K562 (cell line): ENCODE measurements at regions not wholly inside any gene's neighbourhood (a gene's known extent, or its start where the extent isn't known, plus 50 kb on each side); places are given as distances from the start of the nearest gene placed in this dataset.
"Not testable (repeated sequence)": the region's sequence is repeated elsewhere in the genome, so short reads cannot be mapped to it uniquely, and the experiment has no call there.

Source experiments
- ATAC-seq: fragments of 200-7000 bp; cut with Tn5 transposase; 3 replicates; pipeline ENCODE4 v1.9.1; 2020; ENCODE audit warnings: moderate library complexity
- BruUV-seq: library from RNA; stranded (reverse); fragments of 400-500 nt; replicated peaks from 2 replicates; lab custom pipeline; 2021; lab: Mats Ljungman, UMichigan
- CTCF ChIA-PET: fragments of 300-600 bp; formaldehyde crosslinking; extraction: SDS; loops from one replicate; lab custom pipeline; 2021; ENCODE audit warnings: low intra/inter-chr PET ratio; lab: Yijun Ruan, JAX
- POLR2A ChIA-PET: fragments of 300-600, 350-650 bp; sonication (Branson Sonifier 250); formaldehyde crosslinking; extraction: SDS; loops from one replicate; lab custom pipeline; 2021; ENCODE audit warnings: antibody characterized with exemption, inconsistent platforms; lab: Yijun Ruan, JAX
- DNase-seq, 4 experiments: peaks; one replicate each; pipeline versions ENCODE4 v3.0.0 to v3.0.0-alpha.2; 2011 to 2018; ENCODE audit warnings: low spot score in 3 of 4, mixed read lengths in 3 of 4; ENCODE audit errors: extremely low read depth in 1 of 4
- FAIRE-seq: peaks from 2 replicates; lab custom pipeline; 2011; peaks lifted over from hg19 to GRCh38; lab: Jason Lieb, UNC
- H2AFZ ChIP-seq: 2 replicates; pipeline ENCODE4 v1.6.0; 2011; ENCODE audit warnings: low read depth, low read length, control low read depth, inconsistent platforms
- H3K27ac ChIP-seq: fragments of 200-600 bp; 3 replicates; pipeline ENCODE4 v1.8.0; 2011; ENCODE audit warnings: low read depth, mild to moderate bottlenecking, control low read depth, inconsistent platforms, low read length, moderate library complexity, mixed read lengths; ENCODE audit errors: extremely low read depth
- H3K27me3 ChIP-seq, 2 experiments: fragments of 300-600 bp in 1 of 2; 2 replicates in 1 of 2; 3 replicates in 1 of 2; pipeline versions ENCODE4 v1.6.0 to v1.8.0; 2011; ENCODE audit warnings: inconsistent platforms in 2 of 2, low read length in 2 of 2, mild to moderate bottlenecking in 1 of 2, mixed read lengths in 1 of 2, moderate library complexity in 1 of 2; ENCODE audit not compliant: control insufficient read depth in 2 of 2, insufficient read depth in 2 of 2
- H3K36me3 ChIP-seq: fragments of 300-600 bp; 3 replicates; pipeline ENCODE4 v1.8.0; 2011; ENCODE audit warnings: mild to moderate bottlenecking, low read length, inconsistent platforms; ENCODE audit not compliant: control insufficient read depth, insufficient read depth
- H3K4me1 ChIP-seq, 2 experiments: fragments of 200-600 bp in 1 of 2; replicated peaks in 1 of 2; 2 replicates in 1 of 2; 3 replicates in 1 of 2; pipeline versions ENCODE4 v1.5.1 to v1.8.0; 2011; ENCODE audit warnings: inconsistent platforms in 2 of 2, low read length in 2 of 2, mild to moderate bottlenecking in 1 of 2, mixed read lengths in 1 of 2, moderate library complexity in 1 of 2; ENCODE audit not compliant: control insufficient read depth in 2 of 2, insufficient read depth in 2 of 2
- H3K4me2 ChIP-seq: 2 replicates; pipeline ENCODE4 v1.6.1; 2011; ENCODE audit warnings: low read length, control low read depth, inconsistent platforms, mixed read lengths; ENCODE audit not compliant: insufficient read depth
- H3K4me3 ChIP-seq: fragments of 200-600 bp; sonication (generic), shearing (Covaris generic); 2 replicates; pipeline ENCODE4 v1.5.1; 2016; ENCODE audit warnings: control low read depth, inconsistent platforms
- H3K79me2 ChIP-seq: fragments of 200-600 bp; 3 replicates; pipeline ENCODE4 v1.8.0; 2011; ENCODE audit warnings: low read length, inconsistent platforms; ENCODE audit not compliant: control insufficient read depth, insufficient read depth
- H3K9ac ChIP-seq, 2 experiments: 2 replicates each; pipeline versions ENCODE4 v1.6.0 to v1.6.1; 2011; ENCODE audit warnings: low read depth in 2 of 2, low read length in 2 of 2, control low read depth in 1 of 2, inconsistent platforms in 1 of 2, mild to moderate bottlenecking in 1 of 2, mixed read lengths in 1 of 2; ENCODE audit not compliant: insufficient read depth in 1 of 2
- H3K9me1 ChIP-seq: one replicate; pipeline ENCODE4 v1.6.0; 2011; ENCODE audit warnings: inconsistent platforms, mild to moderate bottlenecking, low read length, moderate library complexity; ENCODE audit not compliant: control insufficient read depth, insufficient read depth
- H3K9me3 ChIP-seq: replicated peaks from 2 replicates; pipeline ENCODE4 v1.5.1; 2011; ENCODE audit warnings: low read depth, low read length, inconsistent platforms; ENCODE audit not compliant: control insufficient read depth, insufficient read depth
- H4K20me1 ChIP-seq: replicated peaks from 2 replicates; pipeline ENCODE4 v1.6.1; 2011; ENCODE audit warnings: low read length, inconsistent platforms, mixed read lengths; ENCODE audit not compliant: control insufficient read depth, insufficient read depth
- ATF1 ChIP-seq, 2 experiments: fragments of 450-650 bp in 1 of 2; IDR thresholded peaks; 2 replicates each; pipeline ENCODE4 v1.6.1; 2016; ENCODE audit warnings: missing compliant biosample characterization in 1 of 2, missing genetic modification characterization in 1 of 2
- BRF1 ChIP-seq: IDR thresholded peaks from 3 replicates; pipeline ENCODE4 v1.6.1; 2011; ENCODE audit warnings: borderline replicate concordance, mild to moderate bottlenecking; ENCODE audit not compliant: insufficient read length; ENCODE audit errors: extremely low read depth
- CCAR2 ChIP-seq: fragments of 200-400 bp; formaldehyde crosslinking; IDR thresholded peaks from 2 replicates; pipeline ENCODE4 v1.6.1; 2017; ENCODE audit warnings: mild to moderate bottlenecking, low read depth, low read length
- CTCF ChIP-seq, 3 experiments: IDR thresholded peaks in 2 of 3; conservative IDR thresholded peaks in 1 of 3; 2 replicates each; pipeline ENCODE4 v1.5.1; 2011 to 2012; ENCODE audit warnings: low read length in 3 of 3, mild to moderate bottlenecking in 3 of 3, control low read depth in 2 of 3, improper control_type of control experiment in 1 of 3, inconsistent platforms in 1 of 3, low read depth in 1 of 3, mixed read lengths in 1 of 3, moderate library complexity in 1 of 3; ENCODE audit not compliant: insufficient read depth in 2 of 3
- FOXJ3 ChIP-seq: sonication (generic); formaldehyde crosslinking; IDR thresholded peaks from 2 replicates; pipeline ENCODE4 v1.4.0; 2020; ENCODE audit warnings: mild to moderate bottlenecking, missing genetic modification reagents
- KLF6 ChIP-seq: fragments of 250-450 bp; sonication (Bioruptor Pico); IDR thresholded peaks from 2 replicates; pipeline ENCODE4 v1.4.0; 2020; ENCODE audit warnings: mild to moderate bottlenecking, moderate library complexity, borderline replicate concordance
- NR1H2 ChIP-seq: sonication (generic); formaldehyde crosslinking; IDR thresholded peaks from 2 replicates; pipeline ENCODE4 v1.4.0; 2020; ENCODE audit warnings: mild to moderate bottlenecking, missing genetic modification reagents
- PCBP2 ChIP-seq: fragments of 200-400 bp; formaldehyde crosslinking; IDR thresholded peaks from 2 replicates; pipeline ENCODE4 v1.6.1; 2018; ENCODE audit warnings: low read length, low read depth, mild to moderate bottlenecking, moderate library complexity; ENCODE audit not compliant: poor library complexity, severe bottlenecking
- RAD21 ChIP-seq, 2 experiments: fragments of 250-450 bp in 1 of 2; fragments of 450-650 bp in 1 of 2; sonication (Bioruptor Pico) in 1 of 2; formaldehyde crosslinking in 1 of 2; IDR thresholded peaks in 1 of 2; conservative IDR thresholded peaks in 1 of 2; 2 replicates each; pipeline versions ENCODE4 v1.4.0 to v1.8.0; 2020 to 2022; ENCODE audit warnings: mild to moderate bottlenecking in 2 of 2, moderate library complexity in 1 of 2
- SNRNP70 ChIP-seq: fragments of 200-400 bp; formaldehyde crosslinking; optimal IDR thresholded peaks from 2 replicates; pipeline ENCODE3; 2017; ENCODE audit warnings: low read depth, low read length
- WGBS: fragments of 100-300 bp; shearing (Covaris generic); methylation state at CpG from one replicate; pipeline ENCODE4 v1.1.6; 2016; ENCODE audit warnings: low coverage, mixed read lengths; ENCODE audit not compliant: insufficient coverage; ENCODE audit errors: missing lambda C conversion rate; 5-methylcytosine and 5-hydroxymethylcytosine counted together
- in situ Hi-C: fragments of 300-500 bp; cut with MboI; formaldehyde crosslinking; loops from 4 replicates; pipeline ENCODE4 v1.15.0; 2018; ENCODE audit warnings: inconsistent platforms, mixed read lengths
- intact Hi-C: fragments of 100-400 bp; cut with micrococcal nuclease; formaldehyde crosslinking; loops from 2 replicates; pipeline ENCODE4 v1.14.2; 2022

DNA sequence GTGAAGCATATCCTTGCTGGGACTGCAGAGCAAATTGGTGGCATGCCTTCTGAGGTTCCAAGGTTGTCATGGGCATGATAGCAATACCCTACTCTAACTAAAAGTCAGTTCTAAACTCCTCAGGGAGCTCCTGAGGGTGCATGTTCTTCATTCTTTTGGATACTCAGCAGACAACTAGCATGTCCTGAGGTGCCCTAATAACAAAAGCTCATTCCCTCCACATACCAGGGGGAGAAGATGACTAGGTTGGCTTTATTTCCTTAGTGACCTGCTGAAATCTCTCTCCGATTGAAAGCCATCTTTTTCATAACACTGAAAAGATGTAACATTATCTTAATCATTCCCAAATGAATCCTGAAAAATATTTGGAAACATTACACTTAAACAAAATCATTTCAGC, 188.7 kb upstream of the IGF1 start (continued):
- TF ChIP-seq BRF1, result no peak

- H3K4me3 ChIP-seq, H2AFZ ChIP-seq, H3K27me3 ChIP-seq, H3K9me3 ChIP-seq, H3K9ac ChIP-seq, CTCF ChIA-PET, intact Hi-C loops, FAIRE-seq, DNase-seq, H4K20me1 ChIP-seq, ATAC-seq, in situ Hi-C loops, H3K4me2 ChIP-seq, H3K4me1 ChIP-seq, BruUV-seq, H3K9me1 ChIP-seq, H3K79me2 ChIP-seq, H3K36me3 ChIP-seq, H3K27ac ChIP-seq: not testable (repeated sequence)
- 0% methylated on average over 3 of the region's 3 CpGs for WGBS
- POLR2A ChIA-PET, result interaction anchor here (0.7 to 1.0 kb wide), 2 partner anchors 8 to 15 kb away, joined by 3 to 4 read pairs; no protein-coding TSS in a partner anchor
Measured at GRCh38 chr12:102666176-102666575, 185.8 kb upstream of the IGF1 start.

GRCh38 chr12:102659200-102659911, 179.0 kb upstream of the IGF1 start:
- Histone ChIP-seq H3K27ac (no peak overlapping the region), H3K9ac (no peak overlapping the region), H3K79me2 (no peaks in the 10 kb centered on the region), H3K4me2 (no peak overlapping the region), H3K27me3 (no peaks in the 10 kb centered on the region), H3K4me3 (no peak overlapping the region), H3K4me1 (no peaks in the 10 kb centered on the region), H3K9me3 (no peaks in the 10 kb centered on the region; the same call in 1 of the 2 replicates), H4K20me1 (no peaks in the 10 kb centered on the region), H3K36me3 (no peaks in the 10 kb centered on the region), H2AFZ (no peak overlapping the region), H3K9me1 (no peaks in the 10 kb centered on the region)
- intact Hi-C loops (no loop called here), in situ Hi-C loops (no loop called here)
- CTCF ChIA-PET, result no interaction called here
- 12% methylated on average over 4 of the region's 4 CpGs for WGBS
- ATAC-seq, result no peak
- TF ChIP-seq CTCF (IDR thresholded peaks at IDR 0.05 in 2 of 3, conservative IDR thresholded peaks at IDR 0.05 in 1 of 3; ENCODE audit: insufficient read depth in 2 of 3, low read depth in 1 of 3, low read length in 3 of 3) (peak in 1 of 3 experiments; percentile 16; a peak in 1 of 6 replicates), RAD21 (CRISPR knock-in tag; conservative IDR thresholded peaks at IDR 0.05 in 1 of 2, IDR thresholded peaks at IDR 0.05 in 1 of 2) (peak in 1 of 2 experiments; percentile 27; a peak in 1 of 4 replicates), KLF6 (CRISPR knock-in tag) (no peak), CCAR2 (no peak), FOXJ3 (CRISPR knock-in tag) (no peak), NR1H2 (no peak), SNRNP70 (no peak), ATF1 (CRISPR knock-in tag; IDR thresholded peaks at IDR 0.05) (no peak), ATF1 (tag; IDR thresholded peaks at IDR 0.05) (no peak), PCBP2 (no peak)
- BruUV-seq, result no TSS peak
- POLR2A ChIA-PET, result no interaction called here
- no peak for DNase-seq
- FAIRE-seq, result no peak
